Neural cell (in vitro differentiated cells): ENCODE measurements at regions not wholly inside any gene's neighbourhood (a gene's known extent, or its start where the extent isn't known, plus 50 kb on each side); places are given as distances from the start of the nearest gene placed in this dataset.

ENCODE experiments used
- CTCF ChIP-seq: fragments of 450-650 bp; IDR thresholded peaks from 2 replicates; pipeline ENCODE4 v1.5.1; 2014; ENCODE audit warnings: antibody characterized with exemption, mild to moderate bottlenecking, moderate library complexity; ENCODE audit not compliant: poor library complexity, severe bottlenecking
- TAF1 ChIP-seq: IDR thresholded peaks from 2 replicates; pipeline ENCODE4 v1.6.1; 2012; ENCODE audit warnings: low read depth
- TF ChIP-seq, protein P1 (sequence below): IDR thresholded peaks from 2 replicates; pipeline ENCODE4 v1.6.1; 2012; ENCODE audit warnings: borderline replicate concordance

- TF ChIP-seq CTCF = no peak
- no peak for TF ChIP-seq TAF1
- TF ChIP-seq, protein P1, sequence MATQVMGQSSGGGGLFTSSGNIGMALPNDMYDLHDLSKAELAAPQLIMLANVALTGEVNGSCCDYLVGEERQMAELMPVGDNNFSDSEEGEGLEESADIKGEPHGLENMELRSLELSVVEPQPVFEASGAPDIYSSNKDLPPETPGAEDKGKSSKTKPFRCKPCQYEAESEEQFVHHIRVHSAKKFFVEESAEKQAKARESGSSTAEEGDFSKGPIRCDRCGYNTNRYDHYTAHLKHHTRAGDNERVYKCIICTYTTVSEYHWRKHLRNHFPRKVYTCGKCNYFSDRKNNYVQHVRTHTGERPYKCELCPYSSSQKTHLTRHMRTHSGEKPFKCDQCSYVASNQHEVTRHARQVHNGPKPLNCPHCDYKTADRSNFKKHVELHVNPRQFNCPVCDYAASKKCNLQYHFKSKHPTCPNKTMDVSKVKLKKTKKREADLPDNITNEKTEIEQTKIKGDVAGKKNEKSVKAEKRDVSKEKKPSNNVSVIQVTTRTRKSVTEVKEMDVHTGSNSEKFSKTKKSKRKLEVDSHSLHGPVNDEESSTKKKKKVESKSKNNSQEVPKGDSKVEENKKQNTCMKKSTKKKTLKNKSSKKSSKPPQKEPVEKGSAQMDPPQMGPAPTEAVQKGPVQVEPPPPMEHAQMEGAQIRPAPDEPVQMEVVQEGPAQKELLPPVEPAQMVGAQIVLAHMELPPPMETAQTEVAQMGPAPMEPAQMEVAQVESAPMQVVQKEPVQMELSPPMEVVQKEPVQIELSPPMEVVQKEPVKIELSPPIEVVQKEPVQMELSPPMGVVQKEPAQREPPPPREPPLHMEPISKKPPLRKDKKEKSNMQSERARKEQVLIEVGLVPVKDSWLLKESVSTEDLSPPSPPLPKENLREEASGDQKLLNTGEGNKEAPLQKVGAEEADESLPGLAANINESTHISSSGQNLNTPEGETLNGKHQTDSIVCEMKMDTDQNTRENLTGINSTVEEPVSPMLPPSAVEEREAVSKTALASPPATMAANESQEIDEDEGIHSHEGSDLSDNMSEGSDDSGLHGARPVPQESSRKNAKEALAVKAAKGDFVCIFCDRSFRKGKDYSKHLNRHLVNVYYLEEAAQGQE = no peak
Measured at GRCh38 chr10:36168777-36169176, 526.7 kb upstream of the FZD8 start.
